ENCODE measurements at regions not wholly inside any gene's neighbourhood (a gene's known extent, or its start where the extent isn't known, plus 50 kb on each side); places are given as distances from the start of the nearest gene placed in this dataset.

GRCh38 chr2:235140801-235141081 lies 188.9 kb downstream of the SH3BP4 start:
- DNase-seq (ENCODE audit: low read depth in 2 of 2), result no peak

DNA sequence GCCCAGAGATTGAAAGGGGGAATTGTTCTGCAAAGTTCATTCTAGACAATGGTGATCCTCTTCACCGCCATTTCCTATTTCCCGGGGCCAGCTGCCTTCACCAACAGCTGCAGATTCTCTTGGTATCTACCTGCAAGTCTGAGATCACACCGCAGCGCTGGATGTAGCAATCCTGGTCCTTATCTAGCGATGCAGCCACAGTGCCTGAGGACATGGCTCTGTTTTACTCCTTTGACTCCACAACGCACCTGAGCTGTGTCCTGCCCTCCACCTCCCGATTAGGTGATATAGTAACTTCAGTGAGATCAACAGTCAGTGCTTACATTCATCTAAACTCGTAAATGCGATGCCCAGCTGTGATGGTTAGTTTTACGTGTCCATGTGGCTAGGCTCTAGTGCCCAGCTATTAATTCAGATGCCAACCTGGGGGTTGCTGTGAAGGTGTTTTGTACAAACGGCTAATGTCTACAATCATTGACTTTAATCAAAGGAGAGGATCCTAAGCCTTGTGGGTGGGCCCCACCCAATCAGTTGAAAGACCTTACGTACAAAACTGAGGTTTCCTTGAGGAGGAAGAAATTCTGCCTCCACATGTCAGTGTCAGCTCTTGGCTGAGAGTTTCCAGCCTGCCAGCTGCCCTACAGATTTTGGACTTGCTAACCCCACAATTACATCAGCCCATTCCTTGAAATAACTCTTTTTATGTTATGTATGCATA lies 189.8 kb downstream of the SH3BP4 start:
- no peak for DNase-seq (ENCODE audit: low read depth in 2 of 2)

- DNase-seq (ENCODE audit: low read depth in 2 of 2), result no peak
These were observed 190.8 kb downstream of the SH3BP4 start for GRCh38 chr2:235142601-235143000.

- no peak for DNase-seq (ENCODE audit: low read depth in 2 of 2)
These were observed 192.0 kb downstream of the SH3BP4 start for GRCh38 chr2:235143789-235144188.

DNA sequence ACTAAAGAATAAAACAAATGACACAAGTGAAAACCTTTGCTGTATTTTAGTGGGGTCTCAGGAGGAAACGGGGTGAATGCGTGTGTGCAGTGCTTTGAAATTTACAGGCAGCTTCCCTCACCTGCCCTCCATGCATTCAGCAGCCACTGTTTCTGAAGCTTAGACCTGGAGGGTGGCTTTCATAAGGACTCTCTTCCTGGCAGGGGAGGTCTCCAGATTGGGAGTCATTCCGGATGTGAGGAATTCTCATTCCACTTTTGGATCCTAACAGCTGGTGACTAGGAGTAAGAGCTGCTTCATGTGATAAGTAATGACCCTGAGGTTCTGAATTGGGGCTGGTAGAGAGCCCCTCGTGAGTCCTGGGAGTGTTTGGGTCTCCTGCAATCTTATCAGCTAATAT lies 192.5 kb downstream of the SH3BP4 start:
- no peak for DNase-seq (ENCODE audit: low read depth in 2 of 2)

GRCh38 chr2:235146206-235146605 lies 194.4 kb downstream of the SH3BP4 start:
- DNase-seq (ENCODE audit: low read depth in 2 of 2), result no peak

DNA sequence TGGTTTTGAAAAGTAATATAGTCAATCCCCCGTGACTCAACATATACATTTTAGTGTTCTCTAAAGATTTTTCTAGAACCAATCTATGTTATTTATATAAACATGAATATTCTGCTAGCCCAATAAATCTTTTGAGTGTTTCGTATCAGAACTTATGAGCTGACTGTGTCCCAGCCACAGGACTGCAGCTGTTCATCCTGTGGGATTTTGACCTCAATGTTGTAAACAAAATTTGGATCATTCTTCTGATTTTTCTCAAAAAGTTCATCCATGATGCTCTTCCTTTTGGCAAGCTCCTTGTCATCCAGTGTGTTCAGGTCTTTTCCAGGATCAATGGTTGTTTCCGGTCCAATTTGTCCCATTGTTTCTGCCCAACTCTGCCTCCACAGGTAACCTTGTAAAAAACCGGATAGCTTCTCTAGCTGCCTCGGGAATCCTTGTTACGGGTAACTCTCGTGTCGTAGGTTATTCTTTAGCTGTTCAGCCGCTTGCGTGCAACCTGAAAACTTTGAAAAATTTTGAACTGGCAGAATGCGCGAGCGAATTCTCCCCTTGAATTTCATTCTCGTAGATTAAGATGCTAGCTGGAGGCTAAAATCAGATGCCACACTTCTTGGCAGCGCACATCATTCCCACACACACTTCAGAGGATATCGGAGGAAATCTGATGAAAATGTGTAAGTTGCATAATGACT lies 195.2 kb downstream of the SH3BP4 start:
- no peak for DNase-seq (ENCODE audit: low read depth in 2 of 2)

DNA sequence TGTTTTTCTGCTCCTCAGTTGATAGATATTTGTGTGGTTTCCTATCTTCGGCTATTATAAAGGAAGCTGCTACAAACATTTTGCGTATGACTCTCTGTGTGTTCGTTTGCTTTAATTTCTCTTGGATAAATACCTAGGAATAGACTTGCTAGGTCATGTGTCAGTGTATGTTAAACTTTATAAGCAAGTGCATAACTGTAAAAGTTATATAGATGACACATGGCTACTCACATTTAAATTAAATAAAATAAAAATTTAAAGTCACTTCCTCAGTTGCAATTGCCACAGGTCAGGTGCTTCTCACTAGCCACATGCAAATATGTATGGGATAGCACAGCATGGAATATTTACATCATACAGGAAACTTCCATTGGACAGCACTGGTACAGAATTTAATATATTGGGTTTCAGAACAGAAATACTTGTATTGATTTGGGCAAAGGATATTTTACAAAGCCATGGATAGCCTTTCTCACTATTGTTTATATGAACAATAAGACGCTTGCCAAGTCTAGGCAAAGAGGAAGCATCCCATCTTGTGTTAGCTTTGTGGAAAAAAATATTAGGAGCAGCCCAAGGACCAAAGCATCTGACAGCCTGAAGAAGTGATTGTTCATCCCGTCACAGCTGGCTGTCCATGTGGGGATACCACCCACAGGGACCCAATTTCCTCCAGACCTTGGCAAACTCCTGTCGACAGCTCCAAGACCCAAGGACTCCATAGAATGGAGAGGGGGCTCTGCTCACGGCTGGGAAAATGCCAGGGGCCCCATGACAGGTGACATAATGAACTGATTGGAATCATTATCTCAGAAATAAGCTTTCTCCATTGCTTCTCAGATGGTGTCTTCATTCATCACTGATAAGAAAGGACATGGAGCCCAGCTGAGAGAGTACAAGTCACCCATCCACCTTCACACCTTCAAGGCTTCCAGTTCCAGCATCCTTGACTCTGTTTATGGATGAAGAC lies 196.7 kb downstream of the SH3BP4 start:
- DNase-seq (ENCODE audit: low read depth in 2 of 2), result no peak

DNA sequence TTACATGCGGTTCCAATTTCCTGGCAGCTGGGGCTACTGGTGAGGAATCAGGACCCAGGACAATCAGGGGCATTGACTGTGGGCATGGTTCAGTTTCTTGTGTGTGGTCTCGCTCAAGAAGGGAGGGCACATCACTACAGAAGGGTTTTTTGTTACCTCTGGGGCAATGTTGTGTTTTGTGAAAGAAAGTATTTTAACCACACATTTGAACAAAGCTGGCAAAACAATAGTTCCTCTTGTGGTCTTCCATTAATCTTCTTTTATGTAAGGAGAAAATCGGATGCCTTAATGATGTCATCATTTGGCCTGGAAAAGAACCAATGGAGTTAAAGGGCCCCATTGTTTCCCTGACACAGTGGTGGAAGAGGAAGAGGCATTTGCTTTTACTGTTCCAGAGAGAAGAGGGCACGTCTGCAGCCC lies 197.4 kb downstream of the SH3BP4 start:
- no peak for DNase-seq (ENCODE audit: low read depth in 2 of 2)

DNA sequence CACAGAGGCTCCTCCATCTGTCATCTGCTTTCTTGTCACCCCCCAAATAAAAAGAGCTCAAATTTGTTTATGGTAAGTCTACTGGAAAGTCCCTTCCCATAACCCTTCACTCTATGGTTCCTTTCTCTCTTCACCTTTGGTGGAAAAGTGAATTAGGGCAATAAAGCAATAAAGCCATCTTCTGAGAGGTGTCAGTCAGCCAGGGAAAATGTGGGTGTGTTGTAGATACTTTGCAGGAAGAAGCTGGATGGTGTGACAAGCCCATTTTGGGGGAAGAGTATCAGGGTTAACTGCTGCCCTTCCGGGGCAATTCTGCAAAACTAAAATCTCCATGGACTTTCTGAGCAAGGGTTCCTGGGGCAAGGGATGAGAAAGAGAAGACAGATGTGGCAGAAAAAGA lies 197.9 kb downstream of the SH3BP4 start:
- DNase-seq (ENCODE audit: low read depth in 2 of 2), result no peak

DNA sequence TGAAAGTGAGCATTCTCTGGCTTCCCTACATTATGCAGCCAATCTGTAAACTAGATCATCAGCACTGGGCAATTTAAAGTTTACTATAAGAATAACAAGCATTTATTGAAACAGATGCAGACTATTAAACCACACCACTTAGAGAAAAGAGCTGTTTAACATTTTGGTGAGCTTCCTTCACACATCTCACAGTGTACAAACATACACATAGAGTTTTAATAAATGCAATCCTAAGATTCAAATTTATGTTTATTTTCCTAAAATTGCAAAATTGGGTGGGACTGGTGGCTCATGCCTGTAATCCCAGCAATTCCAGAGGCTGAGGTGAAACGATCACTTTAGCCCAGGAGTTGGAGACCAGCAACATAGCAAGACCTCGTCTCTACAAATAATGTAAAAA lies 199.3 kb downstream of the SH3BP4 start:
- no peak for DNase-seq (ENCODE audit: low read depth in 2 of 2)

DNA sequence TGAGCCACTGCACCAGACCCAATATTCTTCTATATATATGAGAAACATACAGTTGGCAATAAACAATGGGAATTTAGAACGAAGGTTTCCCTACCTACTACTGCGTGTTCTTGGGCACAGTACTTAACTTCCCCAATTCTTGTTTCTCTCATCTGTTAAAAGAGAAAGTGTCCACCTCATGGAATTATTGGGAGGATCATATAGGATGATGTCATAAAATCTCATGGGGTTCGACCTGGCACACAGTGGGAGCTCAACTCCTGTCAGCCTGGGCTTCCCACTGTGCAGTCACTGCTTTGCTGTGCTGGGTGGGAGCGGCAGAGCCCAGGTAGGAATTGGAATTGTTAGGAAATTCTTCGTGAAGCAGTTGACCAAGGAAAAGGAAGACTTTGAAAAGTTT lies 203.3 kb downstream of the SH3BP4 start:
- DNase-seq (ENCODE audit: low read depth in 2 of 2), result no peak

DNA sequence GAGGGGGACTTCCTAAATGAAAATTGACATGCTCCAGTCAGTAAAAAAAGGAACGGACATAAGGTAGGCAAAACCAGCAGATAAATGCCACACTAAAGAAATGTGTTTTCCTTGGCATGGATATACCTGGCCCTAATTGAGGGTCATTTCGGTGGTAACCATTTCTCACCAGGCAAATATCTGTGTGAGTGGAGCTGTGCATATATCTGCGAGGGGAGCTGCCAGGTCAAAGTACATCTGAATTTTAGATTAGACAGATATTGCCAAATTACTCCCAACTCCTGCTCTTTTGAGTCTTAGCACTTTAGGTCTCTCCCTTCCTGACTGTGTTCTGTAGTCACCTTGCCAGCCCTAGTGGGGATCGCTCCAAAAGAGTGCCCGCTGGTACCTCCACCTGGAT lies 204.2 kb downstream of the SH3BP4 start:
- no peak for DNase-seq (ENCODE audit: low read depth in 2 of 2)

GRCh38 chr2:235157746-235158482 lies 206.1 kb downstream of the SH3BP4 start:
- DNase-seq (ENCODE audit: low read depth in 2 of 2), result no peak

- no peak for DNase-seq (ENCODE audit: low read depth in 2 of 2)
These were observed 208.5 kb downstream of the SH3BP4 start for GRCh38 chr2:235160281-235160810.

GRCh38 chr2:235161565-235161964 lies 209.7 kb downstream of the SH3BP4 start:
- DNase-seq (ENCODE audit: low read depth in 2 of 2), result no peak

- DNase-seq (ENCODE audit: low read depth in 2 of 2), result no peak
These were observed 210.4 kb downstream of the SH3BP4 start for GRCh38 chr2:235162082-235162836.

DNA sequence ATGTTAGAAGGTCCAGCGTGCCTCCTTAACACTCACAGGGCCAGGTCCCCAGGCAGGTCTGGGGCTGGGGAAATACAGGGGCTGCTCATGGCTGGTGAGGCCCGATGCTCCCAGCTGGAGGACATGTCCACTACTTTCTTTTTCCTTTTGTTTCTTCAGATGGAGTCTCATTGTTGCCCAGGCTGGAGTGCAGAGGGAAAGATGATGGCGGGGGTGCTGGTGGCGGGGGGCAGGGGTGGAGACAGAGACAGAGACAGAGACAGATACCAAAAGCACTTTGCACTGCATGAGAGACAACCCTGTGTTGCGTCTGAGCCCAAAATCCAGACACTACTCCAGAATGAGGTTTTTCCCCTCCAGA lies 211.0 kb downstream of the SH3BP4 start:
- no peak for DNase-seq (ENCODE audit: low read depth in 2 of 2)

DNA sequence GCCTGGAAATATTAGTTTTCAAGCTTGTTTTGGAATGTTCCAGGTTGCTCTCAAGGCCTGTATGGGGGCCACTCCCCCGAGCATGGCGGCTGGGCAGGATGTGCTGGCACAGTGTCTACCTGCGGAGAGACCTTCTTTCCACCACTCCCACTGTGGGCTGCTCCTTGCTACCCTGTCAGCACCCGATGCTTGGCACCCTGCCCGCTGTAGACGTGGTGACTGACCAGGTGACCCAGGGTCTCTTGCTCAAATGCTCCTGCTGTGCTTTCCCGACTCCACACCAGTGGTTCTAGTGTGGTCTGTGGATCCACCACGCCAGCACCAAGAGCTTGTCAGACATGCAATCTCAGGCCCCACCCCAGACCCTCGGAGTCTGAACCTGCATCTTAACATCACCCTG lies 213.3 kb downstream of the SH3BP4 start:
- DNase-seq (ENCODE audit: low read depth in 2 of 2), result no peak

GRCh38 chr2:235165631-235166030 lies 213.8 kb downstream of the SH3BP4 start:
- DNase-seq (ENCODE audit: low read depth in 2 of 2), result no peak
